Smooth muscle cell of the brain vasculature (primary cell): ENCODE measurements at regions not wholly inside any gene's neighbourhood (a gene's known extent, or its start where the extent isn't known, plus 50 kb on each side); places are given as distances from the start of the nearest gene placed in this dataset.

Experiments
- DNase-seq: peaks from one replicate; pipeline ENCODE4 v3.0.0-alpha.2; 2012; ENCODE audit warnings: low read depth, low spot score

DNA sequence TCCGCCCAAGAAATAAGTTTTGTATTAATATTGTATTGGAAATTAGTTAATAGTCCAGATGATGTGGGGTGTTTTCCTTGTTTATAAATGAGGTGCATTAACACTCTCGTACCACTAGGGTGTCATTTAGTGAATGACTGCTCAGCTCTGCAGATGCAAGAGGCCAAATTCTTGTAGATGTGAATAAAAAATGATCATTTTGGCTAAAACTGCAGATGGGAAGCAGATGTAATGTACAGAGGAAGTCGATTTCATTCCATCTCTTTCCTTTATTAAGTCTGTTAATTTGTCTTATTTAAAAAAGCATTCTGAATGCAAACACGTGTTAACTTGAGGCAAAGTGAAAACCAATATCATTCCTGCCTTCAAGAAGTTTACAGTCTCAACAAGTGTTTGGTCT lies 108.1 kb downstream of the DHX15 start:
- no peak for DNase-seq

DNA sequence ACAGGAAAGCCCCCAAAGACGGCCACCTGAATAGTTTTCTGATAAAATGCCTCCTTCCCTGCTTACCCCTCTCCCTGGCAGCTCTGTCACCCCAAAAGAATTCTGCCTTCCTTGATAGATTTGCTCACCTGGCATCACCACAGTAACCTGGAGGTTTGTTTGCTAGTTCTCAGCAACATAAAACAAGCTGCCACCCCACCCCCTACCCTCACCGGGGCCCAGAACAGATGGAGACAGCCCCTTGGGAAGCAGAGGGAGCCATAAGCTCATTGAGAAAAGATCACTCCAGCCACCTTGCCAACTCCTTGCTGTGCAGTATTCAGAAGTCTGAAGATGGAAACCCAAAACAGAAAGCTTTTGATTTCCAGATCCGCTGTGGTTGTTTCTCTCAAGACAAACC lies 108.6 kb downstream of the DHX15 start:
- DNase-seq, result no peak

DNA sequence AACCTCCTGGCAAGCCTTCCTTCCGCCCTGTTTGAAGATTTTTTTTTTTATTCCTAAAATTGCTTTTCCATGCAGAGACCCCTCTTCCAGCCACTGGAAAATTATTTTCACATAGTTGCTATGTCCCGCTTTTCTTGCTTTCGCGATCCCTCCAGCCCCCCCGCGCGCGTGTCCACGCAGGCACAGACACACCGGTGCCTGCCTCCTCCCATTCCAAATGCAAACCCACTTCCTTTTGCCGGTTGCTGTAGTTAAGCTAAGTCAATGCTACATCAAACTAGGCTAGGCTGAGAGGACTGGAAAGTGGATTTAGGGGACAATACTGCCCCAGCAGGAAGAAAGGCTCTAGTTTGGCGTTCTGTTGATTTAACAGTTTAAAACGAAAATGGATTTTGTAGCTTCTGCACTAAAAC lies 111.0 kb downstream of the DHX15 start:
- no peak for DNase-seq

DNA sequence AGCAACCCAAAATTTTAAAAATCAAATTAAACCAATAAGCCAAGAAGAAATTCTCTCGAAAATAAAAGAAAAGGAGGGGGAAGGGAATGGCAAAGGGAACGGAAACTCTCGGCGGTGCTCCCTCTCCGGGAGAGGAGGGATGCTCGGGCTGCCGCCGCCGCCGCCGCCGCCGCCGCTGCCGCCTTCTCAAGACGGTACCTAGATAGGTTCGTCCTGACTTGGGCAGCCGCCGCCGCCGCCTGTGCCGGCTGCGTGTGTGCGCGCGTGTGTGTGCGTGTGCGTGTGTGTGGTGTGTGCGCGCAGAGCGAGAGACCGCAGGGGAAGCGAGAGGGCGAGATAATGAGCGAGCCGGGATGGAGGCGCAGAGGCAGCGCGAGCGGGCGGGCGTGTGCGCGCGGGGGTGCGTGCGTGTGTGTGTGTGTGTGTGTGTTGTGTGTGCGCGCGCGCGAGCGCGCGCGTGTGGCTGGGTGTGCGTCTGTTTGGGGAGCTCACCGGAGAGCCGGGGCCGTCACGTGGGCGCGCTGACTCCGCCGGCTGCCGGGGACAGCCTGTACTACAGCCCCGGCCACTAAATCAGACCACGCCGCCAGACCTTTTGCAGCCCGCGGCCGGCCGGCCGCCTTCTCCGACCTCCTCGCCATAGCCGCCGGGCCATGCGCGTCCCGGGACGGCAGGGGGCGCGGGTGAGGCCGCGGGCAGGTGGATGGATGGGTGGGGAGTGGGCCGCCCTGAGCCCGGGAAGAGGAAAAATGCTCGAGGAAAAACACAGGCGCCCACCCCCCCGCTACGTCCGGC lies 111.6 kb downstream of the DHX15 start:
- DNase-seq, result no peak

DNA sequence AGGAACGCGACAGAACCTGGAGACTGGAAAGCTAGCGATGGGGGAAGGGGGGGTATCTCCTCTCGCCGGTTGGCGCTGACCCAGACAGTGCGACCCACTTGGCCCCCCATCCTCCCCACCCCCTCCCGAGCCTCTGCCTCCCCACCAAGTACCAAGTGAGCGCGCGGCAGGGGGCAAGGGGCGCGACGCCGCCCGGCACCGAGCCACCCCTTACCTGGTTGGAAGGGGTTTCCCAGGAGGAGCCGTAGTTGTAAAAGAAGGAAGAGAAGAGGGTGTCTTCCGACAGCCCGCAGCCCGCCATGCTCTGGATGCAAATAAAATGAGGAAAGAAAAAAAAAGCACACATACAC lies 112.2 kb downstream of the DHX15 start:
- no peak for DNase-seq

DNA sequence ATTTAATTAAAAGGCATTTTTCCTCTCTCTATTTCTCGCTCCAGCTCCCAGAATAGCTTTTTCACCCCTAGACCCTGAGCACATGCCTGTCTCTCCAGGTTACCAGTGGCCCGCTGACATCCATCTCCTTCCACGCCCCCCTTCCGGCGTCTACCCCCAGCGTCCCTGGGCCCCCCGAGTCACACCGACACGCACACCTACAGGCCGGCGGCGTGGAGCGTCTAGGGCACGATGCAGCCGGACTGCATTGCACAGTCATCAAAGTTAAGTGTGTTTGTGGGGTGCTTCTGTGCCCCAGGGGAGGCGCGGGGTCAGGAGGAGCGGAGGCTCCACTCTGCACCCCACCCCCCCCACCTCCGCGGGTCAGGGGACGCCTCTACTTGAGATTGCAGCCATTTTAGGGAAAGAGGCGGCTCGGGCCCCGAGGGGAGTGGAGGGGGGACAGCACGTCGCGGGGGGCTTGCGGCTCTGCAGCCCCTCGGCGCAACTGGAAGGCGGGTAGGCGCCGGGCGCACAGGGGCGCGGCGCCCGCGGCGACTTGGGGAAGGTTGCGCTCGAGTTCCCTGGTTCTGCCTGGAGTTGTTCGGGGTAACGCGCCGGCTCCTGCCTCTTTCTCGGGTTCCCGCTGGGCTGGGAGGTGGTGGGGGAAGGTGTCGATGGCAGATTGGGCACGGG lies 112.7 kb downstream of the DHX15 start:
- DNase-seq, result no peak

DNA sequence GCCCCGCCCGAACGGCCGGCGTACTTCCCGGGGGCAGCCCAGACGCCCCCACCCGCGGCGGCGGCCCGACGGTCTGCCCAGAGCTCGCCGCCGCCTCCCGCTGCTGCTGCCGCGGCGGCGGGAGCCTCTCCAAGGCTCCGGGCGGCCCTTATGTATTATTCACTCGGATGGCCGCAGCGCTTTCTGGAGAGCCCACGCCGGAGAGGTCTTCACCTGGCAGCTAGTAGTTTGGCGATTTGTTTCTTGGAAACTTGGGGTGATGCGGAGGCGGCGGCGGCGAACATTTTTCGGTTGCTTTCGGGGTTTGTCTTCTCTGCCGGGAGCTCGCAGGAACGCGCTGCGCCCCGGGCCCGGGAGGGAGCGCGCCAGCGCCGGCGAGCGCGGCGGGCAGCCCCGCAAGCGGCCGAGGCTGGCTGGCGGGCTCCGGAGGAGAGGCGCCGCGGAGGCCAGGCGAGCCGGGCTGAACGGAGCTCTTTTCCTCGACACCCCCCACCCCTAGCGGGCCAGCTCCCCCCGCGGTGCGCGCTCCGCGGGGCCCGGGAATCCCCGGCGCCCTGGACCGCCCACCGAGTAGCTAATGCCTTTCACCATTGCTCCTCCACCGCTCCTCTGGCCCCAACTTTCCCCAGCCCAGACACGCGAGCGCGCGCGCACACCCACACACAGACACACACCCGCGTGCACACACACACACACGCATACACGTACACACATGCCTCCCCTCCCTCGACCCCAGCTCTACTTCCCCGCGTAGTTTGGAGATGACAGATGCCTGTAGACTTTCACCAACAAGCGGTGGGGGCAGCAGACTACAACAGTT lies 113.5 kb downstream of the DHX15 start:
- no peak for DNase-seq

DNA sequence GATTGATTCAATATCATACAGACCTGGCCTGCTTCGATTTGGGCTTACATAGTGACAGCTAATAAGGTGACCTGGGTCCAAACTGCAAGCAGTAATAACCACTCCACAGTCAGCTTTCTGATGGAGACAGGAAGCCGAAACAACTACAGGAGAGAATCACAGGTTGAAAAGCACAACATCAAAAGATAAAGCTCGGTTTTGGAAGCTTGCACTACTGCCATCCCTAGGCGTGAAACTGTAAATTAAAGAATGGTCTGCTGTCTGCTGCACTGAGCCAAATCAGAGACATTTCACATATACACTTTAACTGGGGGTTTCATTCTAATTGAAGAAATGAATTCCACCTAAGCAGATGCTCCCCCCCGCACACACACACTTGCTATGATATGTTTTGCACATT lies 116.3 kb downstream of the DHX15 start:
- DNase-seq, result no peak

DNA sequence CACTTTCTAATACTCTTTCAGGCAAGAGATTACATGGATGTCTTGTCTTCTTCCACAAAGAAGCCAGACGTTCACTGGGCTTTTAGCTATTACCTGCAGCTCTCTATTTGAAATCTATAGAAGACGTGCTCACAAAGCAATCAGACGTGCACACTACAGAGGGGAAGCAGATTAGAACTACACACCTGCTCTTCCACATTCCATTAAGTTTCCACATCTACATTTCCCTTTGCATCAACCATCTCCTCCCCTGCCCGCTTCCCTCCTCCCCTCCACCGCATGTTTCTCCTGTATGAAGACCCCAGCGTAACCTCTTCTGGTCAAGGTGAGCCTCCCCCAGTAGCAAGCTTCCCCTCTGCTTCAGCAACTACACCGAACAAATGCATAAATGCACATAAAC lies 119.8 kb downstream of the DHX15 start:
- DNase-seq, result no peak

DNA sequence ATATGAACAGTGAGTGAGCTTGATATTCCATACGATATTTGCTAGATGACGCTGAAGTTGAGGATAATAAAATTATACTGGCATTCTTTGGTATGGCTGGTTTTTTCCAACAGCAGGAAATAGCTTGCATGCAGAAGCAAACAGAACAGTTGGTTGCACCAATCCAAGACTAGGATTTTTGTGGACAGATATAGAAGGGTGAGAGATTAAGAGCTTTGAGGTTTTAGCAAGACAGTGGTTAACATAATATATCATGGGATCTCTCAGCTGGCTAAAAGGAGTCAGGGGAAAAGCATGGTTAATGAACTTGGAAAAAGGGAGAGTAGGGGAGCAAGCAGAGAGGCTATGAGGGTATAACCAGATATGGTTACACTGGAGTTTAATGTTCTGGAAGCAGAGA lies 127.9 kb downstream of the DHX15 start:
- no peak for DNase-seq

DNA sequence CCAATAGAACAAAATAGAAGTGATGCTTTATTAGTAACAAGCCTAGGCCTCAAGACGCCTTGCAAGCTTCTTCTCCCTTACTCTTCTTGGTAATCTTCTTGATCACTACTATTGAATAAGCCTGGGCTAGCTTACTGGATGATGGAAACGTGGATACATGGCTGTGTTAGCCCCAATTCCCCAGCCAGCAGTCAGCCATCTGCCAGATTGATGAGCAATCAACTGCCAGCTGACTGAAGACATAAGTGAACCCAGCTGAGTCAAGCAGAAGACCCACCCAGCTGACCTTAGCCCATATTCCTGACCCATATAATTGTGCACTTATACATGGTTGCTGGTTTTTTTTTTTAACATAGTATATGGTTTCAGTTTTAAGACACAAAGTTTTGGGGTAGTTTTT lies 130.4 kb downstream of the DHX15 start:
- no peak for DNase-seq

DNA sequence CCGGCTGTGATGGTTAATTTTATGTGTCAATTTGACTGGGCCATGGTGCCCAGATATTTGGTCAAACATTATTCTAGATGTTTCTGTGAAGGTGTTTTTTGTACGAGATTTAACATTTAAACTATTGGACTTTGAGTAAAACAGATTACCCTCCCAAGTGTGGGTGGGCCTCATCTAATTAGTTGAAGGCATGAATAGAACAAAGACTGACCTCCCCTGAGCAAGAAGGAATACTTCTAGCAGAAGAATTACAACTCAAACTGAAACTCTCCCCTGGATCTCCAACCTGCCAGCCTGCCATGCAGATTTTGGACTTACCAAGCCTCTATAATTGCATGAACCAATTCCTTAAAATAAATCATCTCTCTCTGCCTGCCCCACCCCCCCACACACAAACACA lies 132.5 kb downstream of the DHX15 start:
- no peak for DNase-seq

DNA sequence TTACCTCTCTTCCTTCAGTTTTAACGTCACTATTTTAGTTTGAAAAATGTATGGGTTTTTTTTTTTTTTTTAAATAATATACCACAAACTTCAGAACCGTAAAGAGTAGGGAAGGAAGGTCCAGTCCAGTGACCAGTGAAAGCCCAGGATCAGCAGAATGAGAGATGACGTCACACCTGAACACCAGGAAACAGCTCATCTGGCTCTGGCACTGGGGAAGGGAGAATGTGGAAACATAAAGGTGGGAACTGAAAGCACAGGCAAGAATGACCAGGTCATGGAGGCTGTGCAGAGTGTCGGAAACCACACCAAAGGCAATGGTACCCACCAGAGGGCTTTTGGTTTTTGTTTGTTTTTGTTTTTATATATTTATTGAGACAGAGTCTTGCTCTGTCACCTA lies 141.2 kb downstream of the DHX15 start:
- DNase-seq, result no peak

DNA sequence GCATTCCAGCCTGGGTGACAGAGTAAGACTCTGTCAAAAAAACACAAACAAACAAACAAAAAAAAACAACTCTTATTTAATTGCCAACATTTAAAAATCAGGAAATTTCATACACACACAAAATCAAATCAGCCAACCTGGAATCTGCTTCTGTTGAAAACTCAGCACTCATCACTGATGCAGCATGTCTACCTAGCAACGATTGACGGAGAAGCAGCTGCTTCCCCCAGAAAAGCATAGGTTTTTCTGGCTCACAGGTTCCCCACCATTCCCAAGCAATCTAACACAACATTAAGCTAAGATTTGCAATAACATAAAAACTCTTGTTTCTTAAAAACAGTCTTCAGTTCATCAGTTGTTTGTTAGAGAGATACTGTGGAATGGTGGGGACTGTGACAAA lies 143.6 kb downstream of the DHX15 start:
- no peak for DNase-seq

DNA sequence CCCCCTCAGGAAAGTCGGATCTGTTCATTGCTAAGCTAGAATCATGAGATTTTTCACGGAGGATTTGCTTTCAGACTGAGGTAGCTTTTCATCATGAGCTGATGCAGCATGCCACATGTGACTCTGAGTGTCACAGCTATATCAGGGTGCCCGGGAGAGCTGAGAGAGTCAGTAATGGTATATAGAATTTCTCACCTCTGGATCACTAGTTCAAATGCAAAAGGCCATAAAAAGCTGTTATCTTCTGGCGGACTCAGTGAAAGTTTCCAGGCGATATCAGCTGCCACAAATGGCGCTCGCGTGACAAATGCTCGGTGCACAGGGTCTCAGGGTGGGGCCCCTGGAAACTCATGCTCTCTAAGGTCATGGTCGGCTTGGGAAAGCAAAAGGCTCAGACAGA lies 150.1 kb downstream of the DHX15 start:
- DNase-seq, result no peak

DNA sequence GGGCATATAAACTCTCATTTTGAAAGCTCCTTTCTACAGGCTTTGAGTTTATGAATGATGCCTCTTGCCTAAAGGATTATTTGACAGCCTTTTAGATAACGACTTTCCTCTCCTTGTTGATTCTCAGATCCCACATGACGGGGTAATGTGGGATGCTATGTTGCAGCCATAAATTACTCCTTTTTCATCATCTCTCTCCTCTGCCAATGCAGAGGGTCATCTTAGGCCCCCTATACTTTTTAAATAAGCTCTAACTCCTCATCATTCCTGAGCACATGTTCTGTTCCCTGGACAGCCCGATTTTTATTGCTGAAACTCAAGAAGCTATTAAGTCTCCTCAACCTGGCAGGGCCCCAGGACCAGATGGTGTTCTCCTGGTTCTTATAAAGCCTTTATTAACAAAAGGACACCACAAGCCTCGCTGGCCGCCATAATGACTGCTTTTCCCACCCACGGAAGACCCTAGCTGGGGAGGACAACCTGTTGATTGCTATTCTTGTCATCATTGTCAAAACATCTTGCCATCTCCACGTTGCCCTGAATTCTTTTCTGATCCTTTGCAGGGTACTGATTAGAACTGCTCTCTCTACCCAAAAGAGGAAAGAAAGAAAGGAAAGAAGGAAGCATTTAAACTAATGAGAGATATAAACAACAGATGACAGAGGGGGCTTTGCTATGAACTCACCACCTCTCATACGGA lies 150.7 kb downstream of the DHX15 start:
- no peak for DNase-seq

DNA sequence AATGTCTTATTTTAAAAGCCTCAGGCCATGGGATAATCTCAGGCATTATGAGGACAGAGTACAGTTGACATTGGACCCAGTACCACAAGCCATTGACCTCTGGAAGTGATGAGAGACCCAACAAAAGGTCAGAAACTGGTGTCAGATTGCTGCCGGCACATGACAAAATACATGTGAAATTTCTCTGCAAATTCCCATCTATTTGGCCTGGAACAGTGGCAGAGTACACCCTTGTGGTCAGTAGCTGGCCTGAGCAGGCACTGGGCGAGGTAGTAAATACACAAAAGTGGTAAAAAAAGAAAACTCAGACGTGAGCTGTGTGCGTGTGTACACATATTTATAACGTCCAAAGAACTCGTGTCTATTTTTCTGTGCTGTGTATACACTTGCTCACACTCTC lies 155.5 kb downstream of the DHX15 start:
- no peak for DNase-seq

DNA sequence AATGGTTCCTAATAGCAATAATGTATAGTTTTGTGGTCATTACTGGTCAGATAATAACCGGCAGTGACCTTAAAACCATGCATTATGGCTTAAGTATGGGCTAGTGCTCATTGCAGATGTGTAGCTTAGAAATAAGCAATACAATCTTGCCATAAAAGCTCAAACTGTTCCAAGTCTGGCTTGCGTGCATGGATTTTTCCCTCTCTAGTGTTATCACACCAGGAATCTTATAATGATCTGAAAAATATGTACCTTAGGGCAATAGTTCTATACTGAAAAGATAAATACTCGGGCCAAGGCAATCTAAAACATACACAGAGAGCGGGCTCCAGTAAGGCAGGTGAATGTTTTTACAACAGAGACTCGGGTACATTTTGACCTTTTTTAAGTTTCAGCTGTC lies 157.8 kb downstream of the DHX15 start:
- DNase-seq, result no peak

DNA sequence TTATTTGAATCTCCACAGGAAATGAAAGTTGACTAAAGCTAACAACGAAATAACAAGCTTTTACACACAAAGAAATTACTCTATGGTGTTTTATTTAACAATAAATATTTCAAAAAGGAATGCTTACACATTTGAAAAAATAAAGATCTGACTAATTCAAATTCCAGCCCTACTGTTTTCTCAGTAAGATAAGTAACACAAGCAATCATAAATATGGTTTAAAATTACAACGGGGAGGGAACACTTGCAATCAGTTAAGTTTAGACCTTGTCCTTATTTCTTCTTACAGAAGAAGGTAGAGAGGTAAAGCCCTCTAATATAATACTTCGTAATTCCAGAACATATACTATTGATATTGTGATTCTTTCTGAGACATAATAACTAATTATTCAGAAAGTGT lies 158.5 kb downstream of the DHX15 start:
- DNase-seq, result no peak

DNA sequence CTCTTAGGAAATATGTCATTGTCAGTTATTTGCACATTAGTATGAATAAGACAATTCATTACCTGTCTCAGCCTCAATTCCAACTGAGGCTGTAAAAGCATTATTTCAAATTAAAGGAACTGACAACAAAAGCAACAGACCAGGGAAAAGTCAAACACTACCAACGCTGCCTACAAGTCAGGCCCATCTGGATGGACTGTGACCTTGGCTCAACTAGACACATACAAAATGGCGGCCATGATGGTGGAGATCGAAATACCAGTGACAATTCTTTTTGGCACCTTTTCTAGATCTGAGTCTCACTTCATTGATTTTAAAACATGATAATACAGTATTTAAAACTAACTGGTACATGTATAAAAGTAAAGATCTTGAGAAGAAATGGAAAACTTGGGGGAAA lies 160.7 kb downstream of the DHX15 start:
- DNase-seq, result no peak

DNA sequence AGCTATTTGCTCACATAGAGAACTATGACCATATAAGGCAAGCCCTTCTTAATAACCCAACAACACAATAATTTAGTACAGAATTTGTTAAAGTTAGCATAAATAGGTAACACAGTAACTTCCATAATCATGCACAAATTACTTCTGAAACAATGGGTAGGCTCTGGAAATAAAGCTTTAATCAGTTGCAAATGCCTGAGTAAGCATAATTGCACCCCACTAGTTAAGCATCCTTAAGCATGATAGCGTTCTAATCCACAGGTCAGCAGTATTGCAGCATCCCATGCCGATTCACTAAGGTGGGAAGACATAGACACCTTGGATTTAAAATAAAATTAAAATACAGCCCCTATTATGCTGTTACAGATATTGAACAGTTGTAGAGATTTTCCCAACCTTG lies 161.7 kb downstream of the DHX15 start:
- no peak for DNase-seq
